ENCODE measurements at regions not wholly inside any gene's neighbourhood (a gene's known extent, or its start where the extent isn't known, plus 50 kb on each side); places are given as distances from the start of the nearest gene placed in this dataset.

- TF ChIP-seq MTA3 (IDR thresholded peaks at IDR 0.05; ENCODE audit: borderline replicate concordance, low read length) (peak; percentile 92), SMAD1 (IDR thresholded peaks at IDR 0.05; ENCODE audit: low read depth, partially characterized antibody) (no peak), MEF2B (IDR thresholded peaks at IDR 0.05; ENCODE audit: partially characterized antibody, poor library complexity, severe bottlenecking) (peak; percentile 76), ELK1 (IDR thresholded peaks at IDR 0.05; ENCODE audit: low read depth, low read length) (no peak), RUNX3 (IDR thresholded peaks at IDR 0.05; ENCODE audit: low read length) (peak; percentile 82), ZNF274 (IDR thresholded peaks at IDR 0.05; ENCODE audit: insufficient read depth, insufficient read length) (no peak), BCL3 (IDR thresholded peaks at IDR 0.05; ENCODE audit: borderline replicate concordance, insufficient read depth, low read depth, low read length, poor library complexity, severe bottlenecking) (peak; percentile 87), RFX5 (IDR thresholded peaks at IDR 0.05; ENCODE audit: low read depth, low read length) (no peak), RB1 (IDR thresholded peaks at IDR 0.05; ENCODE audit: borderline replicate concordance) (no peak), IRF4 (IDR thresholded peaks at IDR 0.05; ENCODE audit: low read depth, low read length) (peak; percentile 78; the same call in 1 of the 2 replicates), RELA (IDR thresholded peaks at IDR 0.05; ENCODE audit: borderline replicate concordance, partially characterized antibody) (peak; percentile 67), BRCA1 (IDR thresholded peaks at IDR 0.05; ENCODE audit: low read depth, low read length) (no peak), SPI1 (IDR thresholded peaks at IDR 0.05; ENCODE audit: borderline replicate concordance, insufficient read depth, low read depth, low read length) (peak; percentile 68), HCFC1 (IDR thresholded peaks at IDR 0.05; ENCODE audit: low read length) (no peak), RELB (IDR thresholded peaks at IDR 0.05; ENCODE audit: low read depth) (peak; percentile 84), IKZF2 (IDR thresholded peaks at IDR 0.05) (peak; percentile 76 to 78), PAX8 (IDR thresholded peaks at IDR 0.05) (no peak), TARDBP (IDR thresholded peaks at IDR 0.05; ENCODE audit: borderline replicate concordance) (no peak)
Measured at GRCh38 chr3:189394599-189395121, 222.9 kb downstream of the TPRG1 start (continued).

All from GM12878 (cell line).